ENCODE measurements at regions not wholly inside any gene's neighbourhood (a gene's known extent, or its start where the extent isn't known, plus 50 kb on each side); places are given as distances from the start of the nearest gene placed in this dataset.

DNA sequence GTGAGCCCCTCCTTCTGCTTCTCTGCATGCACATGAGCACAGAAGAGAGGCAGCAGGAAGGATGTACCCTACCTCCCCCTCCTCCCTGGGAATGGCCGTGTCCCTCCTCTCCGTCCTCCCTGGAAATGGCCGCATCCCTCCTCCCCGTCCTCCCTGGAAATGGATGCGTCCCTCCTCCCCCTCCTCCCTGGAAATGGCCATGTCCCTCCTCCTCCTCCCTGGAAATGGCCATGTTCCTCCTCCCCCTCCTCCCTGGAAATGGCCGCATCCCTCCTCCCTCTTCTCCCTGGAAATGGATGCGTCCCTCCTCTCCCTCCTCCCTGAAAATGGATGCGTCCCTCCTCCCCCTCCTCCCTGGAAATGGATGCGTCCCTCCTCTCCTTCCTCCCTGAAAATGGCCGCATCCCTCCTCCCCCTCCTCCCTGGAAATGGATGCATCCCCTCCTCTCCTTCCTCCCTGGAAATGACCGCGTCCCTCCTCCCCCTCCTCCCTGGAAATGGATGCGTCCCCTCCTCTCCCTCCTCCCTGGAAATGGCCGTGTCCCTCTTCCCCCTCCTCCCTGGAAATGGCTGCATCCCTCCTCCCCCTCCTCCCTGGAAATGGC lies 428.6 kb downstream of the AACS start:
- in situ Hi-C loops (cut with MboI; ENCODE audit: low pct_unique_long_range_greater_than_20kb, low sequenced_read_pairs, unreplicated experiment) = no loop called here
- TF ChIP-seq, protein P1, sequence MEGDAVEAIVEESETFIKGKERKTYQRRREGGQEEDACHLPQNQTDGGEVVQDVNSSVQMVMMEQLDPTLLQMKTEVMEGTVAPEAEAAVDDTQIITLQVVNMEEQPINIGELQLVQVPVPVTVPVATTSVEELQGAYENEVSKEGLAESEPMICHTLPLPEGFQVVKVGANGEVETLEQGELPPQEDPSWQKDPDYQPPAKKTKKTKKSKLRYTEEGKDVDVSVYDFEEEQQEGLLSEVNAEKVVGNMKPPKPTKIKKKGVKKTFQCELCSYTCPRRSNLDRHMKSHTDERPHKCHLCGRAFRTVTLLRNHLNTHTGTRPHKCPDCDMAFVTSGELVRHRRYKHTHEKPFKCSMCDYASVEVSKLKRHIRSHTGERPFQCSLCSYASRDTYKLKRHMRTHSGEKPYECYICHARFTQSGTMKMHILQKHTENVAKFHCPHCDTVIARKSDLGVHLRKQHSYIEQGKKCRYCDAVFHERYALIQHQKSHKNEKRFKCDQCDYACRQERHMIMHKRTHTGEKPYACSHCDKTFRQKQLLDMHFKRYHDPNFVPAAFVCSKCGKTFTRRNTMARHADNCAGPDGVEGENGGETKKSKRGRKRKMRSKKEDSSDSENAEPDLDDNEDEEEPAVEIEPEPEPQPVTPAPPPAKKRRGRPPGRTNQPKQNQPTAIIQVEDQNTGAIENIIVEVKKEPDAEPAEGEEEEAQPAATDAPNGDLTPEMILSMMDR (IDR thresholded peaks at IDR 0.05; ENCODE audit: extremely low read depth, insufficient read depth, missing control alignments) = no peak
- no peak for DNase-seq (ENCODE audit: low spot score)

GRCh38 chr12:125503128-125503527 lies 437.9 kb downstream of the AACS start:
- DNase-seq (ENCODE audit: low spot score) = no peak
- TF ChIP-seq, protein P1 (IDR thresholded peaks at IDR 0.05; ENCODE audit: extremely low read depth, insufficient read depth, missing control alignments) = no peak
- in situ Hi-C loops (cut with MboI; ENCODE audit: low pct_unique_long_range_greater_than_20kb, low sequenced_read_pairs, unreplicated experiment) = no loop called here

GRCh38 chr12:125509195-125509594 lies 444.0 kb downstream of the AACS start:
- DNase-seq (ENCODE audit: low spot score) = no peak
- TF ChIP-seq, protein P1 (IDR thresholded peaks at IDR 0.05; ENCODE audit: extremely low read depth, insufficient read depth, missing control alignments) = no peak
- in situ Hi-C loops (cut with MboI; ENCODE audit: low pct_unique_long_range_greater_than_20kb, low sequenced_read_pairs, unreplicated experiment) = no loop called here

- TF ChIP-seq, protein P1 (IDR thresholded peaks at IDR 0.05; ENCODE audit: extremely low read depth, insufficient read depth, missing control alignments) = no peak
- in situ Hi-C loops (cut with MboI; ENCODE audit: low pct_unique_long_range_greater_than_20kb, low sequenced_read_pairs, unreplicated experiment) = no loop called here
- peak; percentile 25 for DNase-seq (ENCODE audit: low spot score)
Measured at GRCh38 chr12:125512541-125513298, 447.5 kb downstream of the AACS start.

DNA sequence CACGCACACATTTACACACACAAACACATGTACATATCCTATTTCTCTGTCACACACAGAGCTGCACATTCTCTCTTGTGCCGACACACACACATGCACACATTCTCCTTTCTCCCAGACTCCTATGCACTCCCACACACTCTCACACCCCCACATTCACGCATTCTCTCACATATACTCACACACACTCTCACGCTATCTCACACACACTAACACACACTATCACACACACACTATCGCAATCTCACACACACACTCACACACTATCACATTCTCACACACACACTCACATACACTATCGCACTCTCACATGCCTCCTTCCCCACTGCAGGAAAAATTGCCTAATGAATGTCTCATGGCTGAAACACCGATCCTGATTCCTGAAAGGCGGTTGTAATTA lies 450.7 kb downstream of the AACS start:
- DNase-seq (ENCODE audit: low spot score) = no peak
- TF ChIP-seq, protein P1 (IDR thresholded peaks at IDR 0.05; ENCODE audit: extremely low read depth, insufficient read depth, missing control alignments) = no peak
- in situ Hi-C loops (cut with MboI; ENCODE audit: low pct_unique_long_range_greater_than_20kb, low sequenced_read_pairs, unreplicated experiment) = no loop called here

DNA sequence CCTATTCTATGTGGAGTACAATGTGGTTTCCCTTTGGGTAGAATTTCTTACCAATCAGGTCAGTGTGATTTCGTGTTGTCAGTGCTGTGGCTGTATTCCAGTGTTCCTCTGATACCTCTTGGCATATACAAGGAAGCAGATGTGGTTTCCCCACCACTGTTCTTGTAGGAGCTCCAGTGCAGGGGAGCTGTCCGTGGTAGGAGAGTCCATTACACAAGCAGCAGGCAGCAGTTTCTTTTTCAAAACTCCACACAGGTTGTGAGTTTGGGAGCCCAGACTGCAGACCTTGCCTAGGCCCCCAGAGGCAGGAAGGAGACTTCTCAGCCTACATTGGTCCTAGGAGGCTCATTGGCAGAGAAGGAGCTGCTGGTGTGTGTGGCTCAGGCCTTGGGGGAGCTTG lies 452.8 kb downstream of the AACS start:
- in situ Hi-C loops (cut with MboI; ENCODE audit: low pct_unique_long_range_greater_than_20kb, low sequenced_read_pairs, unreplicated experiment) = no loop called here
- TF ChIP-seq, protein P1 (IDR thresholded peaks at IDR 0.05; ENCODE audit: extremely low read depth, insufficient read depth, missing control alignments) = no peak
- DNase-seq (ENCODE audit: low spot score) = no peak

Data from GM13977 (cell line).